Activated CD4-positive, alpha-beta T cell treated with anti-CD3 and anti-CD28 coated beads, Interleukin-2, amount 10 ng/mL, durations not matched to agents 24 days and 14 days (primary cell): ENCODE measurements at regions not wholly inside any gene's neighbourhood (a gene's known extent, or its start where the extent isn't known, plus 50 kb on each side); places are given as distances from the start of the nearest gene placed in this dataset.

Experiments used
- DNase-seq: peaks from one replicate; pipeline ENCODE4 v3.0.0; 2022
- H3K27ac Mint-ChIP-seq: one replicate; pipeline ENCODE4 v1.8.0; 2022; ENCODE audit warnings: mild to moderate bottlenecking, mixed read lengths
- H3K27me3 Mint-ChIP-seq: one replicate; pipeline ENCODE4 v1.8.0; 2022; ENCODE audit warnings: mixed read lengths
- H3K36me3 Mint-ChIP-seq: one replicate; pipeline ENCODE4 v1.8.0; 2022; ENCODE audit warnings: low read depth, mild to moderate bottlenecking, mixed read lengths
- H3K4me1 Mint-ChIP-seq: one replicate; pipeline ENCODE4 v1.8.0; 2021; ENCODE audit warnings: mixed read lengths
- H3K4me3 Mint-ChIP-seq: one replicate; pipeline ENCODE4 v1.8.0; 2022; ENCODE audit warnings: mild to moderate bottlenecking, moderate library complexity, mixed read lengths
- H3K9me3 Mint-ChIP-seq: one replicate; pipeline ENCODE4 v1.8.0; 2021; ENCODE audit warnings: mixed read lengths
- intact Hi-C: fragments of 100-400 bp; cut with micrococcal nuclease; formaldehyde crosslinking; loops from one replicate; pipeline ENCODE4 v1.15.1; 2023

- Mint-ChIP-seq H3K27ac (no peak overlapping the region), H3K4me3 (no peak overlapping the region), H3K9me3 (no peaks in the 10 kb centered on the region), H3K4me1 (no peaks in the 10 kb centered on the region), H3K36me3 (no peaks in the 10 kb centered on the region), H3K27me3 (peaks cover 2% of the 10 kb centered on the region)
- no peak for DNase-seq
- intact Hi-C loops: no loop called here
Measured at GRCh38 chr1:90210633-90211491, 216.0 kb downstream of the ZNF326 start.

GRCh38 chr1:90208949-90209348, 214.0 kb downstream of the ZNF326 start:
- intact Hi-C loops: no loop called here
- no peaks in the 10 kb centered on the region for H3K9me3 Mint-ChIP-seq
- DNase-seq: no peak
- H3K4me1 Mint-ChIP-seq: no peaks in the 10 kb centered on the region
- H3K4me3 Mint-ChIP-seq: no peak overlapping the region
- H3K36me3 Mint-ChIP-seq: no peaks in the 10 kb centered on the region
- no peak overlapping the region for H3K27ac Mint-ChIP-seq
- H3K27me3 Mint-ChIP-seq: peaks cover 2% of the 10 kb centered on the region

- no peaks in the 10 kb centered on the region for H3K9me3 Mint-ChIP-seq
- no peak overlapping the region for H3K27ac Mint-ChIP-seq
- H3K4me3 Mint-ChIP-seq: no peak overlapping the region
- H3K4me1 Mint-ChIP-seq: no peaks in the 10 kb centered on the region
- peak; percentile 3 for DNase-seq
- peaks cover 2% of the 10 kb centered on the region for H3K27me3 Mint-ChIP-seq
- H3K36me3 Mint-ChIP-seq: no peaks in the 10 kb centered on the region
- intact Hi-C loops: no loop called here
Measured at GRCh38 chr1:90206260-90206659, 211.3 kb downstream of the ZNF326 start.

GRCh38 chr1:90204780-90205179, 209.9 kb downstream of the ZNF326 start:
- Mint-ChIP-seq H3K27me3 (peaks cover 2% of the 10 kb centered on the region), H3K4me1 (no peaks in the 10 kb centered on the region), H3K36me3 (no peaks in the 10 kb centered on the region), H3K9me3 (no peaks in the 10 kb centered on the region), H3K27ac (no peak overlapping the region), H3K4me3 (no peak overlapping the region)
- intact Hi-C loops: no loop called here
- peak; percentile 29 for DNase-seq

GRCh38 chr1:90204023-90204590, 209.2 kb downstream of the ZNF326 start:
- no peaks in the 10 kb centered on the region for H3K36me3 Mint-ChIP-seq
- peaks cover 2% of the 10 kb centered on the region for H3K27me3 Mint-ChIP-seq
- H3K9me3 Mint-ChIP-seq: no peaks in the 10 kb centered on the region
- no peak overlapping the region for H3K4me3 Mint-ChIP-seq
- H3K27ac Mint-ChIP-seq: no peak overlapping the region
- peak; percentile 43 for DNase-seq
- intact Hi-C loops: no loop called here
- H3K4me1 Mint-ChIP-seq: no peaks in the 10 kb centered on the region

GRCh38 chr1:90201467-90202358, 206.8 kb downstream of the ZNF326 start:
- Mint-ChIP-seq H3K27ac (no peak overlapping the region), H3K4me3 (no peak overlapping the region), H3K36me3 (no peaks in the 10 kb centered on the region), H3K27me3 (peaks cover under 1% of the 10 kb centered on the region), H3K9me3 (no peaks in the 10 kb centered on the region), H3K4me1 (no peaks in the 10 kb centered on the region)
- DNase-seq: peak; percentile 46
- intact Hi-C loops: no loop called here

- peak; percentile 49 for DNase-seq
- Mint-ChIP-seq H3K36me3 (no peaks in the 10 kb centered on the region), H3K27me3 (peaks cover 2% of the 10 kb centered on the region), H3K4me3 (no peak overlapping the region), H3K27ac (no peak overlapping the region), H3K9me3 (no peaks in the 10 kb centered on the region), H3K4me1 (no peaks in the 10 kb centered on the region)
- intact Hi-C loops: no loop called here
Measured at GRCh38 chr1:90200646-90201205, 205.8 kb downstream of the ZNF326 start.

GRCh38 chr1:90198616-90199332, 203.9 kb downstream of the ZNF326 start:
- Mint-ChIP-seq H3K4me3 (no peak overlapping the region), H3K9me3 (no peaks in the 10 kb centered on the region), H3K27ac (no peak overlapping the region), H3K4me1 (no peaks in the 10 kb centered on the region), H3K27me3 (peaks cover 3% of the 10 kb centered on the region), H3K36me3 (no peaks in the 10 kb centered on the region)
- intact Hi-C loops: no loop called here
- peak; percentile 24 for DNase-seq

- Mint-ChIP-seq H3K4me3 (no peak overlapping the region), H3K36me3 (no peaks in the 10 kb centered on the region), H3K4me1 (no peaks in the 10 kb centered on the region), H3K9me3 (no peaks in the 10 kb centered on the region), H3K27me3 (peaks cover 3% of the 10 kb centered on the region), H3K27ac (no peak overlapping the region)
- no peak for DNase-seq
- intact Hi-C loops: no loop called here
Measured at GRCh38 chr1:90193116-90193515, 198.2 kb downstream of the ZNF326 start.

GRCh38 chr1:90192408-90192807, 197.5 kb downstream of the ZNF326 start:
- Mint-ChIP-seq H3K9me3 (no peaks in the 10 kb centered on the region), H3K27ac (no peak overlapping the region), H3K4me3 (no peak overlapping the region), H3K27me3 (peaks cover 3% of the 10 kb centered on the region), H3K4me1 (no peaks in the 10 kb centered on the region), H3K36me3 (no peaks in the 10 kb centered on the region)
- no peak for DNase-seq
- intact Hi-C loops: no loop called here

- Mint-ChIP-seq H3K27ac (no peak overlapping the region), H3K4me1 (no peaks in the 10 kb centered on the region), H3K36me3 (no peaks in the 10 kb centered on the region), H3K9me3 (no peaks in the 10 kb centered on the region), H3K27me3 (peaks cover 2% of the 10 kb centered on the region), H3K4me3 (no peak overlapping the region)
- no peak for DNase-seq
- intact Hi-C loops: no loop called here
Measured at GRCh38 chr1:90190523-90190922, 195.6 kb downstream of the ZNF326 start.

GRCh38 chr1:90189889-90190288, 195.0 kb downstream of the ZNF326 start:
- Mint-ChIP-seq H3K9me3 (no peaks in the 10 kb centered on the region), H3K4me1 (no peaks in the 10 kb centered on the region), H3K36me3 (no peaks in the 10 kb centered on the region), H3K27me3 (peaks cover 2% of the 10 kb centered on the region), H3K4me3 (no peak overlapping the region), H3K27ac (no peak overlapping the region)
- DNase-seq: no peak
- intact Hi-C loops: no loop called here

GRCh38 chr1:90187323-90187585, 192.3 kb downstream of the ZNF326 start:
- intact Hi-C loops: no loop called here
- no peaks in the 10 kb centered on the region for H3K27me3 Mint-ChIP-seq
- H3K36me3 Mint-ChIP-seq: no peaks in the 10 kb centered on the region
- DNase-seq: no peak
- H3K27ac Mint-ChIP-seq: no peak overlapping the region
- H3K9me3 Mint-ChIP-seq: no peaks in the 10 kb centered on the region
- no peak overlapping the region for H3K4me3 Mint-ChIP-seq
- H3K4me1 Mint-ChIP-seq: no peaks in the 10 kb centered on the region
